NCI-H128 (cell line): ENCODE measurements at regions not wholly inside any gene's neighbourhood (a gene's known extent, or its start where the extent isn't known, plus 50 kb on each side); places are given as distances from the start of the nearest gene placed in this dataset.
"Not testable (repeated sequence)": the region's sequence is repeated elsewhere in the genome, so short reads cannot be mapped to it uniquely, and the experiment has no call there.

Experiments
- DNase-seq: peaks from one replicate; lab custom pipeline; 2025; ENCODE audit not compliant: unreplicated experiment; lab: John Stamatoyannopoulos, UW

- no peak for DNase-seq
These were observed 77.1 kb upstream of the NDST4 start for GRCh38 chr4:115190529-115190928.

- no peak for DNase-seq
These were observed 73.7 kb upstream of the NDST4 start for GRCh38 chr4:115187136-115187535.

- not testable (repeated sequence) for DNase-seq
These were observed 66.1 kb upstream of the NDST4 start for GRCh38 chr4:115179438-115180062.

- not testable (repeated sequence) for DNase-seq
These were observed 65.3 kb upstream of the NDST4 start for GRCh38 chr4:115178687-115179086.

- DNase-seq: no peak
These were observed 57.8 kb upstream of the NDST4 start for GRCh38 chr4:115171220-115171619.

GRCh38 chr4:115165503-115165902 is 52.1 kb upstream of the NDST4 start:
- no peak for DNase-seq
